Smooth muscle cell (in vitro differentiated cells): ENCODE measurements at regions not wholly inside any gene's neighbourhood (a gene's known extent, or its start where the extent isn't known, plus 50 kb on each side); places are given as distances from the start of the nearest gene placed in this dataset.

Experiments used
- DNase-seq: peaks from one replicate; lab custom pipeline; 2025; ENCODE audit not compliant: unreplicated experiment; lab: John Stamatoyannopoulos, UW
- H2AFZ ChIP-seq: fragments of 200-600 bp; sonication (generic); 2 replicates; pipeline ENCODE4 v1.6.0; 2016; ENCODE audit warnings: antibody characterized with exemption, low read depth, mild to moderate bottlenecking
- H3F3A ChIP-seq: fragments of 200-600 bp; sonication (generic); 2 replicates; pipeline ENCODE4 v1.6.0; 2017; ENCODE audit warnings: antibody characterized with exemption, low read depth
- H3K27ac ChIP-seq: fragments of 200-600 bp; sonication (generic); 2 replicates; pipeline ENCODE4 v1.5.1; 2016; ENCODE audit warnings: low read depth, mild to moderate bottlenecking
- H3K27me3 ChIP-seq: fragments of 200-600 bp; sonication (generic); 2 replicates; pipeline ENCODE4 v1.6.1; 2016; ENCODE audit warnings: low read depth, mild to moderate bottlenecking
- H3K36me3 ChIP-seq: fragments of 200-600 bp; sonication (generic); 2 replicates; pipeline ENCODE4 v1.5.1; 2016; ENCODE audit warnings: low read depth
- H3K4me1 ChIP-seq: fragments of 200-600 bp; sonication (generic); 2 replicates; pipeline ENCODE4 v1.5.1; 2016; ENCODE audit warnings: low read depth
- H3K4me2 ChIP-seq: fragments of 200-600 bp; sonication (generic); 2 replicates; pipeline ENCODE4 v1.6.0; 2016; ENCODE audit warnings: mild to moderate bottlenecking
- H3K4me3 ChIP-seq: fragments of 200-600 bp; sonication (generic); 2 replicates; pipeline ENCODE4 v1.5.1; 2016; ENCODE audit warnings: mild to moderate bottlenecking
- H3K79me2 ChIP-seq: fragments of 200-600 bp; sonication (generic); 2 replicates; pipeline ENCODE4 v1.6.0; 2016; ENCODE audit warnings: low read depth, mild to moderate bottlenecking
- H3K9ac ChIP-seq: fragments of 200-600 bp; sonication (generic); 2 replicates; pipeline ENCODE4 v1.6.0; 2016; ENCODE audit warnings: low read depth
- H3K9me3 ChIP-seq: fragments of 200-600 bp; sonication (generic); replicated peaks from 2 replicates; pipeline ENCODE4 v1.5.1; 2016; ENCODE audit warnings: low read depth
- H4K20me1 ChIP-seq: fragments of 200-600 bp; sonication (generic); 2 replicates; pipeline ENCODE4 v1.6.0; 2016; ENCODE audit warnings: low read depth
- WGBS: methylation state at CpG from one replicate; pipeline ENCODE4 v1.1.7; 2016; ENCODE audit warnings: low lambda C conversion rate; 5-methylcytosine and 5-hydroxymethylcytosine counted together
- TF ChIP-seq, protein P1 (sequence below): fragments of 200-600 bp; sonication (generic); IDR thresholded peaks from 2 replicates; pipeline ENCODE4 v1.5.1; 2017; ENCODE audit warnings: borderline replicate concordance, mild to moderate bottlenecking, antibody characterized with exemption; ENCODE audit not compliant: insufficient read depth, poor library complexity, severe bottlenecking

DNA sequence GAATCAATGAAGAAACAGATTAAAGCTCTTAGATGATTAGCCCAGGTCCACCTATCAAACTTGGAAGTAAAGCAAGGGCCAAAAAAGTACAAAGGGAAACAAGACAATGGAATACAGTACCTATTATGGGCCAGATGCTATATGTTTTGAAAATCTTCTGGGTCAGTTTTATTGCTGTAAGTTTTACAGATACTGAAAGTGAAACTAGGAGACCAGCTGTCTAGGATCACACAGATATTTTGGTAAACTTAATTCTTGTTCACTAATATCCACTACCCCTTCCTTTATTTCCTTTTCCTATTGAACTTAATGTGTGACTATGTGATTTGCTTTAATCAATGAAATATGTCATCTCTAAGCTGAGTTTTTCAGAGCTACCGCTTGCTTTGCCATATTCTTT, 505.4 kb upstream of the PITX2 start:
- Histone ChIP-seq H2AFZ (peak overlapping the region; percentile 40), H3K4me1 (no peaks in the 10 kb centered on the region), H3F3A (peaks cover 12% of the 10 kb centered on the region), H3K9me3 (no peaks in the 10 kb centered on the region), H3K27ac (peak overlapping the region; percentile 88), H3K4me2 (peak overlapping the region; percentile 81), H3K4me3 (peak overlapping the region; percentile 22), H3K79me2 (no peaks in the 10 kb centered on the region), H3K36me3 (no peaks in the 10 kb centered on the region), H3K27me3 (no peaks in the 10 kb centered on the region), H4K20me1 (no peaks in the 10 kb centered on the region), H3K9ac (peak overlapping the region; percentile 46)
- TF ChIP-seq, protein P1, sequence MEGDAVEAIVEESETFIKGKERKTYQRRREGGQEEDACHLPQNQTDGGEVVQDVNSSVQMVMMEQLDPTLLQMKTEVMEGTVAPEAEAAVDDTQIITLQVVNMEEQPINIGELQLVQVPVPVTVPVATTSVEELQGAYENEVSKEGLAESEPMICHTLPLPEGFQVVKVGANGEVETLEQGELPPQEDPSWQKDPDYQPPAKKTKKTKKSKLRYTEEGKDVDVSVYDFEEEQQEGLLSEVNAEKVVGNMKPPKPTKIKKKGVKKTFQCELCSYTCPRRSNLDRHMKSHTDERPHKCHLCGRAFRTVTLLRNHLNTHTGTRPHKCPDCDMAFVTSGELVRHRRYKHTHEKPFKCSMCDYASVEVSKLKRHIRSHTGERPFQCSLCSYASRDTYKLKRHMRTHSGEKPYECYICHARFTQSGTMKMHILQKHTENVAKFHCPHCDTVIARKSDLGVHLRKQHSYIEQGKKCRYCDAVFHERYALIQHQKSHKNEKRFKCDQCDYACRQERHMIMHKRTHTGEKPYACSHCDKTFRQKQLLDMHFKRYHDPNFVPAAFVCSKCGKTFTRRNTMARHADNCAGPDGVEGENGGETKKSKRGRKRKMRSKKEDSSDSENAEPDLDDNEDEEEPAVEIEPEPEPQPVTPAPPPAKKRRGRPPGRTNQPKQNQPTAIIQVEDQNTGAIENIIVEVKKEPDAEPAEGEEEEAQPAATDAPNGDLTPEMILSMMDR, result no peak
- DNase-seq, result no peak
- WGBS, result 88% methylated on average over 1 of the region's 1 CpG

DNA sequence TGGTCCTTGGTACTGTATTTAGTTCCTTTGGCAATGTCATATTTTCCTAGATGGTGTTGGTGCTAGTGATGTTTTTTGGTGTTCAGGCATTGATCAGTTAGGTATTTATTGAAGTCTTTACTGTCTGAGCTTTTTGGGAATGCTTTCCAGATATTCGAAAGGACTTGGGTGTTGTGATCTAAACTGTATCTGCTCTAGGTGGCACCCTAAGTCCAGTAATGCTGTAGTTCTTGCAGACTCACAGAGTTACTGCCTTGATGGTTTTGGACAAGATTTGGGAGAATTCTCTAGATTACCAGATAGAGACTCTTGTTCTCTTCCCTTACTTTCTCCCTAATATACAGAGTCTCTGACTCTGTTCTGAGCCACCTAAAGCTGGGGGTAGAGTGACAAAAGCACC, 513.6 kb upstream of the PITX2 start:
- Histone ChIP-seq H4K20me1 (no peaks in the 10 kb centered on the region), H3K9ac (no peak overlapping the region), H3F3A (no peaks in the 10 kb centered on the region), H3K9me3 (no peaks in the 10 kb centered on the region), H3K4me2 (no peak overlapping the region), H3K4me3 (no peak overlapping the region), H3K27ac (no peak overlapping the region), H3K36me3 (no peaks in the 10 kb centered on the region), H2AFZ (no peak overlapping the region), H3K4me1 (no peaks in the 10 kb centered on the region), H3K27me3 (no peaks in the 10 kb centered on the region), H3K79me2 (no peaks in the 10 kb centered on the region)
- TF ChIP-seq, protein P1, result peak; percentile 28
- WGBS, result 79% methylated on average over 1 of the region's 1 CpG
- DNase-seq, result no peak

DNA sequence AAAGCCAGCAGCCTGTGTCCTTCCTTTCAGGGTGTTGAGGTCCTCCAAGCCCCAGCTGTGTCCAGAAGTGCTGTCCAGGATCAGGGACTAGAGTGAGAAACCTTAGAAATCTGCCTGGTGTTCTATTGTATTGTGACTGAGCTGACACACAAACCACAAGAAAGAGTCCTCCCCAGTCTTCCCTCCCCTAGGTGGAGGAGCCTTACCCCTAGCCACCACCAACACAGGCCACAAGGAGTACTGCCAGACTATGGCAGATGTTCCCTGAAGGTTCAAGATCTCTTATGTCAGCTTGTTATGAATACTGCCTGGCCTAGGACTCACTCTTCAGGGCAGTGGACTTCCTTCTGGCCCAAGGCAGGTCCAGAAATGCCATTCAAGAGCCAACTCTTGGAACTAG, 514.1 kb upstream of the PITX2 start:
- Histone ChIP-seq H3K79me2 (no peaks in the 10 kb centered on the region), H3K36me3 (no peaks in the 10 kb centered on the region), H2AFZ (no peak overlapping the region), H3K27me3 (no peaks in the 10 kb centered on the region), H3F3A (no peaks in the 10 kb centered on the region), H3K27ac (no peak overlapping the region), H3K9ac (no peak overlapping the region), H4K20me1 (no peaks in the 10 kb centered on the region), H3K9me3 (no peaks in the 10 kb centered on the region), H3K4me3 (no peak overlapping the region), H3K4me1 (no peaks in the 10 kb centered on the region), H3K4me2 (no peak overlapping the region)
- no peak for DNase-seq
- TF ChIP-seq, protein P1, result no peak

DNA sequence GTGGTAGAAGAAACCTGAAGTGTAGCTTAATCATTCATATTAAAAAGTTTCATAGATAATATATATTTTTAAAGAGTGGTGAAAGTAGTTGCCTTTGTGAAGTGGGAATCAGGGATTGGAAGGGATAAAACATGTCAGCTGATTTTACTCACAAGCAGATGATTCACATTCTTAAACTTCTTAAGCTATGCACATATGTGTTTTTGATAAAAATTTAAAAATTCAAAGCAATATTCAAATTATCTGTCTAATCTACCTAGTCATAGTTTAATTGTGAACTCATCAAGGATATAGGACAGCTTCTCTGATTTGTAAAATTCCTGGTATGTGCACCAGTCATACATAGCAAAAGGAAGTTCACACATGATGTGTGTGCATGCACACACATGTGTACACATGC, 520.6 kb upstream of the PITX2 start:
- no peaks in the 10 kb centered on the region for H4K20me1 ChIP-seq
- H3K79me2 ChIP-seq, result no peaks in the 10 kb centered on the region
- H3K27ac ChIP-seq, result no peak overlapping the region
- TF ChIP-seq, protein P1, result no peak
- no peak overlapping the region for H2AFZ ChIP-seq
- H3F3A ChIP-seq, result no peaks in the 10 kb centered on the region
- H3K4me3 ChIP-seq, result no peak overlapping the region
- H3K27me3 ChIP-seq, result no peaks in the 10 kb centered on the region
- DNase-seq, result no peak
- H3K4me1 ChIP-seq, result no peaks in the 10 kb centered on the region
- no peaks in the 10 kb centered on the region for H3K9me3 ChIP-seq
- H3K9ac ChIP-seq, result no peak overlapping the region
- H3K4me2 ChIP-seq, result no peak overlapping the region
- no peaks in the 10 kb centered on the region for H3K36me3 ChIP-seq
